ENCODE measurements at regions not wholly inside any gene's neighbourhood (a gene's known extent, or its start where the extent isn't known, plus 50 kb on each side); places are given as distances from the start of the nearest gene placed in this dataset.

DNA sequence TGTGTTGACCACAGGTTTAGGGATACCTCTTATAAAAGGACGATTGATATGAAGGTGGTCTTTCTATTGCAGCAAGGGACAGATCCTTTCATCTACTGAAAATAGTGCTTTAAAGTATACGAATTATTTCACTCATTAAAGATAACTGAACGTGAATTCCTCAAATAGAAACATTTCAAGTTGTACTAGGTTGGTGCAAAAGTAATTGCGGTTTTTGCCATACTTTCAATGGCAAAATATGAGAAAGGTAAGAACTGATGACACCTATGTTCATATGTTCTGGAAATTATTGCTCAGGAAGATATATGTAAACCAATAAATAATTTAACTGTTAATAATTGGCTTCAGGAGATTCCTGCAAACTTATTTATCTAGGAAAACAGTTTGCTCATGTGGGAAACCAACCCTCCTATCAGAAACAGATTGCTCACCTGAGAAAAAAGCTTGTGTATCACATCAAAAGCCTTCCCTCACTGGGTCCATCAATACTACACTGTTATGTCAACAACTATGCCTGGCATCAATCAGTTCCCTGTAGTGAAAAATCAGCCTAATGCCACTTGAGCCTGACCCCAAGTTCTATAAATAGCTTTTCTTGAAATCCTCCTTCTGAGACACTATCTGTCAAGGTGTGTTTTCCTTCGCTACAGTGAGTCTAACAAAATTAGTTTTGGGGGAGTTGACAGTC, 81.5 kb upstream of the ACSL3 start:
- no peak for TF ChIP-seq ZNF274 (IDR thresholded peaks at IDR 0.05; ENCODE audit: low read depth, low read length)
- no peak for TF ChIP-seq SUZ12 (IDR thresholded peaks at IDR 0.05; ENCODE audit: extremely low read depth, insufficient read depth, insufficient read length)
